H1 (cell line): ENCODE measurements at regions not wholly inside any gene's neighbourhood (a gene's known extent, or its start where the extent isn't known, plus 50 kb on each side); places are given as distances from the start of the nearest gene placed in this dataset.

Experiments
- CTCF ChIA-PET: fragments of 300-600 bp; sonication (Branson Sonifier 250); formaldehyde crosslinking; loops from one replicate; lab custom pipeline; 2021; ENCODE audit not compliant: partially characterized antibody; lab: Charles Lee
- POLR2A ChIA-PET: fragments of 300-600 bp; sonication (Branson Sonifier 250); formaldehyde crosslinking; loops from one replicate; lab custom pipeline; 2021; ENCODE audit warnings: inconsistent platforms; ENCODE audit not compliant: partially characterized antibody; lab: Charles Lee
- DNase-seq, 2 experiments: peaks; one replicate each; pipeline versions ENCODE4 v3.0.0 to v3.0.0-alpha.2; 2010 to 2022; ENCODE audit warnings: low spot score in 2 of 2, low read depth in 1 of 2, mixed read lengths in 1 of 2
- FAIRE-seq: peaks from 2 replicates; lab custom pipeline; 2011; peaks lifted over from hg19 to GRCh38; lab: Jason Lieb, UNC
- H2AFZ ChIP-seq: 2 replicates; pipeline ENCODE4 v1.8.1; 2012; ENCODE audit warnings: low read length, inconsistent platforms
- H2AK5ac ChIP-seq: 2 replicates; pipeline ENCODE4 v1.6.1; 2013; ENCODE audit warnings: low read depth, low read length
- H2BK120ac ChIP-seq: replicated peaks from 2 replicates; pipeline ENCODE3; 2013; ENCODE audit warnings: low read depth, low read length, inconsistent platforms
- H2BK12ac ChIP-seq: 2 replicates; pipeline ENCODE4 v1.6.1; 2013; ENCODE audit warnings: low read depth, low read length
- H2BK15ac ChIP-seq: 2 replicates; pipeline ENCODE4 v1.6.1; 2013; ENCODE audit warnings: low read length
- H2BK20ac ChIP-seq: 2 replicates; pipeline ENCODE4 v1.6.1; 2013; ENCODE audit warnings: low read length
- H2BK5ac ChIP-seq: 2 replicates; pipeline ENCODE4 v1.6.1; 2013; ENCODE audit warnings: low read depth, low read length
- H3K14ac ChIP-seq: 2 replicates; pipeline ENCODE4 v1.6.1; 2013; ENCODE audit warnings: inconsistent platforms; ENCODE audit not compliant: insufficient read length
- H3K18ac ChIP-seq: 2 replicates; pipeline ENCODE4 v1.6.1; 2013; ENCODE audit warnings: low read length; ENCODE audit errors: extremely low read depth
- H3K23ac ChIP-seq: 2 replicates; pipeline ENCODE4 v1.6.1; 2013; ENCODE audit warnings: inconsistent platforms; ENCODE audit not compliant: insufficient read length
- H3K23me2 ChIP-seq: 2 replicates; pipeline ENCODE4 v1.6.1; 2013; ENCODE audit warnings: low read depth, low read length
- H3K27ac ChIP-seq: 2 replicates; pipeline ENCODE4 v1.6.1; 2011; ENCODE audit warnings: low read depth, low read length, inconsistent platforms
- H3K27me3 ChIP-seq, 4 experiments: replicated peaks in 1 of 4; 1 replicate in 1 of 4; 2 replicates in 3 of 4; pipeline versions ENCODE4 v1.6.1 to v1.8.1; 2011 to 2013; ENCODE audit warnings: low read length in 3 of 4, mild to moderate bottlenecking in 3 of 4, inconsistent platforms in 2 of 4, mixed read lengths in 2 of 4, moderate library complexity in 1 of 4; ENCODE audit not compliant: control insufficient read depth in 3 of 4, insufficient read depth in 3 of 4; ENCODE audit errors: extremely low read depth in 1 of 4
- H3K36me3 ChIP-seq, 4 experiments: 2 replicates each; pipeline versions ENCODE4 v1.6.1 to v1.8.1; 2011 to 2013; ENCODE audit warnings: mild to moderate bottlenecking in 4 of 4, low read length in 3 of 4, moderate library complexity in 2 of 4, control low read depth in 1 of 4, inconsistent platforms in 1 of 4; ENCODE audit not compliant: insufficient read depth in 4 of 4, control insufficient read depth in 2 of 4
- H3K4ac ChIP-seq: replicated peaks from 2 replicates; pipeline ENCODE3; 2013; ENCODE audit warnings: low read length, low read depth, mixed read lengths, inconsistent platforms; ENCODE audit not compliant: insufficient read length
- H3K4me1 ChIP-seq, 4 experiments: replicated peaks in 1 of 4; 1 replicate in 1 of 4; 2 replicates in 3 of 4; pipeline versions ENCODE4 v1.6.1 to v1.8.1; 2011 to 2013; ENCODE audit warnings: low read length in 3 of 4, inconsistent platforms in 2 of 4, mixed read lengths in 1 of 4; ENCODE audit not compliant: insufficient read depth in 4 of 4, control insufficient read depth in 3 of 4
- H3K4me2 ChIP-seq, 2 experiments: 2 replicates each; pipeline versions ENCODE4 v1.6.1 to v1.8.1; 2011 to 2013; ENCODE audit warnings: low read depth in 2 of 2, low read length in 2 of 2, control low read depth in 1 of 2, inconsistent platforms in 1 of 2, mild to moderate bottlenecking in 1 of 2; ENCODE audit not compliant: insufficient read depth in 1 of 2
- H3K4me3 ChIP-seq, 4 experiments: fragments of 200-600, 300-600 bp in 1 of 4; sonication (generic), shearing (Covaris generic), sonication (Bioruptor Twin) in 1 of 4; 2 replicates each; pipeline versions ENCODE4 v1.5.1 to v1.8.1; 2011 to 2016; ENCODE audit warnings: low read length in 4 of 4, low read depth in 3 of 4, control low read depth in 2 of 4, inconsistent platforms in 2 of 4, mild to moderate bottlenecking in 2 of 4, mixed read lengths in 1 of 4, moderate library complexity in 1 of 4; ENCODE audit not compliant: insufficient read depth in 2 of 4; ENCODE audit errors: extremely low read depth in 1 of 4
- H3K56ac ChIP-seq: replicated peaks from 2 replicates; pipeline ENCODE3; 2013; ENCODE audit warnings: low read depth, mild to moderate bottlenecking, mixed read lengths, low read length, inconsistent platforms; ENCODE audit not compliant: insufficient read length
- H3K79me1 ChIP-seq: 2 replicates; pipeline ENCODE4 v1.6.1; 2013; ENCODE audit warnings: low read depth, low read length, control low read depth
- H3K79me2 ChIP-seq, 2 experiments: 2 replicates each; pipeline versions ENCODE4 v1.6.1 to v1.8.1; 2012 to 2013; ENCODE audit warnings: low read length in 2 of 2, mild to moderate bottlenecking in 2 of 2, inconsistent platforms in 1 of 2; ENCODE audit not compliant: insufficient read depth in 2 of 2, control insufficient read depth in 1 of 2
- H3K9ac ChIP-seq, 4 experiments: replicated peaks in 1 of 4; 1 replicate in 1 of 4; 2 replicates in 3 of 4; pipeline versions ENCODE4 v1.6.1 to v1.8.1; 2011 to 2013; ENCODE audit warnings: low read depth in 3 of 4, low read length in 3 of 4, control low read depth in 2 of 4, mild to moderate bottlenecking in 2 of 4, moderate library complexity in 2 of 4, inconsistent platforms in 1 of 4; ENCODE audit errors: extremely low read depth in 1 of 4
- H3K9me3 ChIP-seq, 2 experiments: 2 replicates each; pipeline versions ENCODE4 v1.6.1 to v1.8.1; 2012 to 2013; ENCODE audit warnings: mild to moderate bottlenecking in 2 of 2, moderate library complexity in 2 of 2, control low read depth in 1 of 2, inconsistent platforms in 1 of 2, low read depth in 1 of 2, low read length in 1 of 2, mixed read lengths in 1 of 2; ENCODE audit not compliant: insufficient read depth in 2 of 2
- H4K20me1 ChIP-seq, 2 experiments: replicated peaks in 1 of 2; 2 replicates each; pipeline versions ENCODE3 to v1.8.1; 2011 to 2013; ENCODE audit warnings: inconsistent platforms in 2 of 2, low read length in 2 of 2, mild to moderate bottlenecking in 1 of 2; ENCODE audit not compliant: insufficient read depth in 2 of 2, control insufficient read depth in 1 of 2
- H4K5ac ChIP-seq: 2 replicates; pipeline ENCODE4 v1.6.1; 2013; ENCODE audit warnings: low read length, low read depth, mixed read lengths, inconsistent platforms; ENCODE audit not compliant: insufficient read length
- H4K8ac ChIP-seq: 2 replicates; pipeline ENCODE4 v1.8.0; 2013; ENCODE audit warnings: mild to moderate bottlenecking, moderate library complexity, low read length, inconsistent platforms; ENCODE audit not compliant: insufficient read depth; ENCODE audit errors: extremely low read depth
- H4K91ac ChIP-seq: replicated peaks from 2 replicates; pipeline ENCODE3; 2013; ENCODE audit warnings: low read length, mixed read lengths, inconsistent platforms; ENCODE audit not compliant: insufficient read length
- ATF2 ChIP-seq: IDR thresholded peaks from 2 replicates; pipeline ENCODE4 v1.6.1; 2012; ENCODE audit warnings: low read length, inconsistent platforms
- KDM1A ChIP-seq: fragments of 200-600, 300-600 bp; sonication (generic); IDR thresholded peaks from 2 replicates; pipeline ENCODE4 v1.7.1; 2016; ENCODE audit warnings: mild to moderate bottlenecking, low read length, borderline replicate concordance
- WGBS, 2 experiments: shearing (Covaris generic) in 1 of 2; methylation state at CpG; one replicate each; pipeline versions ENCODE4 v1.1.6 to v1.1.7; 2013 to 2015; ENCODE audit warnings: low lambda C conversion rate in 2 of 2, mixed read lengths in 2 of 2, inconsistent platforms in 1 of 2, low coverage in 1 of 2, missing lambda C conversion rate in 1 of 2; ENCODE audit not compliant: insufficient replicate concordance in 2 of 2, insufficient coverage in 1 of 2, insufficient read length in 1 of 2; ENCODE audit errors: extremely low coverage in 1 of 2, missing lambda C conversion rate in 1 of 2; 5-methylcytosine and 5-hydroxymethylcytosine counted together

GRCh38 chr16:20181949-20182348, 108.3 kb upstream of the GPR139 start:
- Histone ChIP-seq H3K23me2 (no peaks in the 10 kb centered on the region), H3K9me3 (0 out of 4 replicates have a peak, but pooled peaks cover 2 to 3% of the 10 kb centered on the region in 2 experiments), H4K91ac (no peak overlapping the region), H3K4me2 (no peak overlapping the region), H3K27me3 (peaks cover 0 to 8% (median 0%) of the 10 kb centered on the region in 4 experiments; a peak in 1 of 7 replicates), H4K5ac (no peak overlapping the region), H4K20me1 (no peaks in the 10 kb centered on the region), H4K8ac (no peak overlapping the region), H3K4me1 (peaks cover 0 to 7% (median 5%) of the 10 kb centered on the region in 4 experiments; a peak in 5 of 7 replicates), H3K79me2 (no peaks in the 10 kb centered on the region), H3K79me1 (no peaks in the 10 kb centered on the region), H3K9ac (no peak overlapping the region), H3K14ac (no peak overlapping the region), H3K23ac (no peak overlapping the region), H3K18ac (no peak overlapping the region), H3K4ac (no peak overlapping the region), H3K27ac (no peak overlapping the region), H2BK5ac (no peak overlapping the region), H2BK120ac (no peak overlapping the region), H2BK12ac (no peak overlapping the region), H3K4me3 (no peak overlapping the region)
- FAIRE-seq (no peak), DNase-seq (no peak)
- ChIA-PET CTCF (no interaction called here), POLR2A (no interaction called here)
- TF ChIP-seq ATF2, result no peak
- peak; percentile 79 for TF ChIP-seq KDM1A
- TF ChIP-seq, all 59 proteins: peak for 1
- Histone ChIP-seq H2BK20ac (0 out of 2 replicates have a peak overlapping the region, but pooled peaks have one; percentile 15), H3K36me3 (no peaks in the 10 kb centered on the region), H2AFZ (no peak overlapping the region), H2AK5ac (no peak overlapping the region), H2BK15ac (no peak overlapping the region), H3K56ac (no peak overlapping the region)
- 88% methylated on average over 3 of the region's 3 CpGs; no CpG with 5 or more reads in 1 of the 2 experiments for WGBS, 2 experiments
